ENCODE measurements at regions not wholly inside any gene's neighbourhood (a gene's known extent, or its start where the extent isn't known, plus 50 kb on each side); places are given as distances from the start of the nearest gene placed in this dataset.
"Not testable (repeated sequence)": the region's sequence is repeated elsewhere in the genome, so short reads cannot be mapped to it uniquely, and the experiment has no call there.

- Histone ChIP-seq H3K36me3 (ENCODE audit: insufficient read depth, low read length) (no peaks in the 10 kb centered on the region), H3K27ac (ENCODE audit: low read depth, low read length) (no peak overlapping the region), H3K9me3 (ENCODE audit: control insufficient read depth in 1 of 2, low read length in 2 of 2) (no peaks in the 10 kb centered on the region), H3K4me1 (ENCODE audit: insufficient read depth, low read length) (no peaks in the 10 kb centered on the region), H3K4me3 (ENCODE audit: low read length in 2 of 2) (no peak overlapping the region), H3K27me3 (ENCODE audit: insufficient read depth, low read length) (no peaks in the 10 kb centered on the region)
- ChIA-PET CTCF (ENCODE audit: partially characterized antibody) (no interaction called here), POLR2A (ENCODE audit: partially characterized antibody) (no interaction called here)
- H3K27me3 Mint-ChIP-seq = no peaks in the 10 kb centered on the region
- H3K27ac Mint-ChIP-seq = no peak overlapping the region
- no peaks in the 10 kb centered on the region for H3K36me3 Mint-ChIP-seq
- no peak for DNase-seq
- no peaks in the 10 kb centered on the region for H3K4me1 Mint-ChIP-seq
- H3K4me3 Mint-ChIP-seq = no peak overlapping the region
- peaks cover 0 to 10% (median 2%) of the 10 kb centered on the region in 8 donors for H3K9me3 Mint-ChIP-seq
- intact Hi-C loops (cut with micrococcal nuclease) = no loop called here
Measured at GRCh38 chr2:41329040-41329439, 718.8 kb upstream of the PKDCC start.

- Mint-ChIP-seq H3K27me3 (no peaks in the 10 kb centered on the region), H3K36me3 (no peaks in the 10 kb centered on the region), H3K27ac (no peak overlapping the region), H3K4me3 (no peak overlapping the region), H3K4me1 (no peaks in the 10 kb centered on the region), H3K9me3 (peaks cover 0 to 7% (median 3%) of the 10 kb centered on the region in 8 donors)
- Histone ChIP-seq H3K27ac (ENCODE audit: low read depth, low read length) (no peak overlapping the region), H3K9me3 (ENCODE audit: control insufficient read depth in 1 of 2, low read length in 2 of 2) (no peaks in the 10 kb centered on the region), H3K36me3 (ENCODE audit: insufficient read depth, low read length) (no peaks in the 10 kb centered on the region), H3K4me1 (ENCODE audit: insufficient read depth, low read length) (no peaks in the 10 kb centered on the region), H3K27me3 (ENCODE audit: insufficient read depth, low read length) (no peaks in the 10 kb centered on the region), H3K4me3 (ENCODE audit: low read length in 2 of 2) (no peak overlapping the region)
- no peak for DNase-seq
- CTCF ChIA-PET (ENCODE audit: partially characterized antibody) = no interaction called here
- intact Hi-C loops (cut with micrococcal nuclease) = no loop called here
- POLR2A ChIA-PET (ENCODE audit: partially characterized antibody) = no interaction called here
Measured at GRCh38 chr2:41334159-41334558, 713.7 kb upstream of the PKDCC start.

GRCh38 chr2:41335573-41335972 lies 712.2 kb upstream of the PKDCC start:
- H3K9me3 ChIP-seq (ENCODE audit: control insufficient read depth in 1 of 2, low read length in 2 of 2); POLR2A ChIA-PET (ENCODE audit: partially characterized antibody); H3K9me3 Mint-ChIP-seq: not testable (repeated sequence)

GRCh38 chr2:41337956-41338355 lies 709.9 kb upstream of the PKDCC start:
- Mint-ChIP-seq H3K27ac (no peak overlapping the region), H3K36me3 (no peaks in the 10 kb centered on the region), H3K27me3 (no peaks in the 10 kb centered on the region), H3K4me3 (no peak overlapping the region), H3K4me1 (no peaks in the 10 kb centered on the region), H3K9me3 (peaks cover 0 to 5% (median 1%) of the 10 kb centered on the region in 8 donors)
- intact Hi-C loops (cut with micrococcal nuclease) = no loop called here
- H3K36me3 ChIP-seq (ENCODE audit: insufficient read depth, low read length) = no peaks in the 10 kb centered on the region
- no peaks in the 10 kb centered on the region for H3K9me3 ChIP-seq (ENCODE audit: control insufficient read depth in 1 of 2, low read length in 2 of 2)
- no peak overlapping the region for H3K4me3 ChIP-seq (ENCODE audit: low read length in 2 of 2)
- H3K4me1 ChIP-seq (ENCODE audit: insufficient read depth, low read length) = no peaks in the 10 kb centered on the region
- DNase-seq = no peak
- POLR2A ChIA-PET (ENCODE audit: partially characterized antibody) = no interaction called here
- no peak overlapping the region for H3K27ac ChIP-seq (ENCODE audit: low read depth, low read length)
- CTCF ChIA-PET (ENCODE audit: partially characterized antibody) = no interaction called here
- H3K27me3 ChIP-seq (ENCODE audit: insufficient read depth, low read length) = no peaks in the 10 kb centered on the region

More at GRCh38 chr2:41335573-41335972, 712.2 kb upstream of the PKDCC start:
- H3K4me3 ChIP-seq (ENCODE audit: low read length in 2 of 2); H3K36me3 ChIP-seq (ENCODE audit: insufficient read depth, low read length); H3K27ac Mint-ChIP-seq; H3K4me1 Mint-ChIP-seq; H3K27me3 Mint-ChIP-seq; H3K27me3 ChIP-seq (ENCODE audit: insufficient read depth, low read length); H3K4me3 Mint-ChIP-seq; intact Hi-C loops (cut with micrococcal nuclease); H3K27ac ChIP-seq (ENCODE audit: low read depth, low read length); H3K36me3 Mint-ChIP-seq; DNase-seq; H3K4me1 ChIP-seq (ENCODE audit: insufficient read depth, low read length); CTCF ChIA-PET (ENCODE audit: partially characterized antibody): not testable (repeated sequence)

- DNase-seq = no peak
- peaks cover 0 to 3% (median 0%) of the 10 kb centered on the region in 8 donors for H3K9me3 Mint-ChIP-seq
- CTCF ChIA-PET (ENCODE audit: partially characterized antibody) = no interaction called here
- H3K4me1 Mint-ChIP-seq = no peaks in the 10 kb centered on the region
- Histone ChIP-seq H3K9me3 (ENCODE audit: control insufficient read depth in 1 of 2, low read length in 2 of 2) (no peaks in the 10 kb centered on the region), H3K4me1 (ENCODE audit: insufficient read depth, low read length) (no peaks in the 10 kb centered on the region), H3K27ac (ENCODE audit: low read depth, low read length) (no peak overlapping the region), H3K27me3 (ENCODE audit: insufficient read depth, low read length) (no peaks in the 10 kb centered on the region), H3K4me3 (ENCODE audit: low read length in 2 of 2) (no peak overlapping the region), H3K36me3 (ENCODE audit: insufficient read depth, low read length) (no peaks in the 10 kb centered on the region)
- no peak overlapping the region for H3K27ac Mint-ChIP-seq
- no peaks in the 10 kb centered on the region for H3K36me3 Mint-ChIP-seq
- intact Hi-C loops (cut with micrococcal nuclease) = no loop called here
- POLR2A ChIA-PET (ENCODE audit: partially characterized antibody) = no interaction called here
- H3K27me3 Mint-ChIP-seq = no peaks in the 10 kb centered on the region
- no peak overlapping the region for H3K4me3 Mint-ChIP-seq
Measured at GRCh38 chr2:41344529-41344928, 703.3 kb upstream of the PKDCC start.

- Histone ChIP-seq H3K9me3 (ENCODE audit: control insufficient read depth in 1 of 2, low read length in 2 of 2) (no peaks in the 10 kb centered on the region), H3K36me3 (ENCODE audit: insufficient read depth, low read length) (no peaks in the 10 kb centered on the region), H3K4me1 (ENCODE audit: insufficient read depth, low read length) (no peaks in the 10 kb centered on the region), H3K27ac (ENCODE audit: low read depth, low read length) (no peak overlapping the region), H3K27me3 (ENCODE audit: insufficient read depth, low read length) (no peaks in the 10 kb centered on the region), H3K4me3 (ENCODE audit: low read length in 2 of 2) (no peak overlapping the region)
- CTCF ChIA-PET (ENCODE audit: partially characterized antibody) = no interaction called here
- Mint-ChIP-seq H3K4me1 (no peaks in the 10 kb centered on the region), H3K36me3 (no peaks in the 10 kb centered on the region), H3K4me3 (no peak overlapping the region), H3K27me3 (no peaks in the 10 kb centered on the region), H3K9me3 (peaks cover 0 to 12% (median 0%) of the 10 kb centered on the region in 8 donors), H3K27ac (no peak overlapping the region)
- intact Hi-C loops (cut with micrococcal nuclease) = no loop called here
- DNase-seq = no peak
- POLR2A ChIA-PET (ENCODE audit: partially characterized antibody) = no interaction called here
Measured at GRCh38 chr2:41353060-41353459, 694.8 kb upstream of the PKDCC start.

- no peak for DNase-seq
- intact Hi-C loops (cut with micrococcal nuclease) = no loop called here
- no peak overlapping the region for H3K4me3 Mint-ChIP-seq
- H3K36me3 ChIP-seq (ENCODE audit: insufficient read depth, low read length) = no peaks in the 10 kb centered on the region
- H3K9me3 ChIP-seq (ENCODE audit: control insufficient read depth in 1 of 2, low read length in 2 of 2) = no peaks in the 10 kb centered on the region
- H3K27ac ChIP-seq (ENCODE audit: low read depth, low read length) = no peak overlapping the region
- POLR2A ChIA-PET (ENCODE audit: partially characterized antibody) = no interaction called here
- peaks cover 0 to 12% (median 4%) of the 10 kb centered on the region in 8 donors for H3K9me3 Mint-ChIP-seq
- no peaks in the 10 kb centered on the region for H3K4me1 ChIP-seq (ENCODE audit: insufficient read depth, low read length)
- no peaks in the 10 kb centered on the region for H3K36me3 Mint-ChIP-seq
- CTCF ChIA-PET (ENCODE audit: partially characterized antibody) = no interaction called here
- no peak overlapping the region for H3K27ac Mint-ChIP-seq
- no peaks in the 10 kb centered on the region for H3K27me3 ChIP-seq (ENCODE audit: insufficient read depth, low read length)
- H3K27me3 Mint-ChIP-seq = no peaks in the 10 kb centered on the region
- H3K4me1 Mint-ChIP-seq = no peaks in the 10 kb centered on the region
- H3K4me3 ChIP-seq (ENCODE audit: low read length in 2 of 2) = no peak overlapping the region
Measured at GRCh38 chr2:41355794-41356193, 692.0 kb upstream of the PKDCC start.

GRCh38 chr2:41364842-41365241 lies 683.0 kb upstream of the PKDCC start:
- H3K4me3 ChIP-seq (ENCODE audit: low read length in 2 of 2) = no peak overlapping the region
- Mint-ChIP-seq H3K27ac (no peak overlapping the region), H3K4me1 (no peaks in the 10 kb centered on the region), H3K27me3 (no peaks in the 10 kb centered on the region), H3K36me3 (no peaks in the 10 kb centered on the region), H3K4me3 (no peak overlapping the region), H3K9me3 (peaks cover 0 to 42% (median 12%) of the 10 kb centered on the region in 8 donors)
- no peaks in the 10 kb centered on the region for H3K9me3 ChIP-seq (ENCODE audit: control insufficient read depth in 1 of 2, low read length in 2 of 2)
- H3K4me1 ChIP-seq (ENCODE audit: insufficient read depth, low read length) = no peaks in the 10 kb centered on the region
- ChIA-PET CTCF (ENCODE audit: partially characterized antibody) (no interaction called here), POLR2A (ENCODE audit: partially characterized antibody) (no interaction called here)
- no peaks in the 10 kb centered on the region for H3K36me3 ChIP-seq (ENCODE audit: insufficient read depth, low read length)
- intact Hi-C loops (cut with micrococcal nuclease) = no loop called here
- DNase-seq = no peak
- no peak overlapping the region for H3K27ac ChIP-seq (ENCODE audit: low read depth, low read length)
- no peaks in the 10 kb centered on the region for H3K27me3 ChIP-seq (ENCODE audit: insufficient read depth, low read length)

Data from CD4-positive, alpha-beta memory T cell (primary cell).